HG03139 (cell line): ENCODE measurements at regions not wholly inside any gene's neighbourhood (a gene's known extent, or its start where the extent isn't known, plus 50 kb on each side); places are given as distances from the start of the nearest gene placed in this dataset.
"Not testable (repeated sequence)": the region's sequence is repeated elsewhere in the genome, so short reads cannot be mapped to it uniquely, and the experiment has no call there.

Source experiments
- ATAC-seq: cut with Tn5 transposase; IDR thresholded peaks from one replicate; pipeline ENCODE4 v1.9.1; 2021; ENCODE audit not compliant: unreplicated experiment

DNA sequence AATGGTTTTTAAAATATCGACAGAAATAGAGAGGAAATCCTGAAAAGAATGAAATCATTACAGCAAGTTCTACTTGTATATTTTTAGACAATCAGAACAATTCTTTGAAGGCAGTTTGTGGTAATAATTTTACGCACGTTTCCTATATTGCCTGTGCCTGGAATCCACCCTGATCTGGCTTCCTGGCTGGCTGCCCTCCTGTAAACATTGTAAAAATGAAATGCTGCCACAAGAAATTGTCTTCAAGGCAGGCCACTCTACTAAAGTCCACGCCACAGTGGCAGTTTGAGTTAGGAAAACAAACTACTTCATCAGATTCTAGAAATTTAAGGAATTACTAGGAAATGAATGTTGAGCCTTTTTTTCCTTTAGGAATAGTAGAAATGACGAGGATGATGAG lies 454.5 kb upstream of the NR5A2 start:
- ATAC-seq = no peak

DNA sequence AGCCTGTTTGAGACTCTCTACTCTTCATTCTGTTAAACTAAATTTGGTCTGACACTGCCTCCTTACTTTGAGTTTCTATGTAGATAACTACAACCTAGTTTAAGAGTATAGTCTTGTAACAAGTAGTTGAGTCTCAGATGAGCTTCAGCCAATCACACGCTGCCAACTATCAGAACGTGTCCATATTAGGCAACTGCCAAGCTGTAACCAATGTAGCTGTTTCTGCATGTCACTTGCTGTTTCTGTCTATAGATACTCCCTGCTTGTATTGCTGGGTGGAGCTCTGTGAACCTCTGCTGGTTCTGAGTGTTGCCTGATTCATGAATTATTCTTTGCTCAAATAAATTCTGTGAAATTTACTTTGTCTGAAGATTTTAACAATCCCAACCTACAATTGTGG lies 452.6 kb upstream of the NR5A2 start:
- no peak for ATAC-seq

DNA sequence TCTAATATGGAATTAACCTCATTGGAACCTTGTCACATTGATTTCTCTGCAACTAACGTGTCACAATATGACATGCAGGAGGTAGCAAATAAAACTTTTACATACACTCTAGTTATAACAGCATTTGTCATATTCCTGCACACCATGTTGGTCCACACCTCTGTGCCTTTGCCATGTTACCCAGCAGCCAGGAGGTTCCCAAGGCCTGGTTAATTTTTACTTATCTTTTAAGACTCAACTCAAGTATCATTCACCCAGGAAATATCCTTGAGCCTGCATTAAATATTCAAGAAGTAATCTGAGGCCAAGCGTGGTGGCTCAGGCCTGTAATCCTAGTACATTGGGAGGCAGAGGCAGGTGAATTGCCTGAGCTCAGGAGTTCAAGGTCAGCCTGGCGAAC lies 447.2 kb upstream of the NR5A2 start:
- ATAC-seq = no peak

DNA sequence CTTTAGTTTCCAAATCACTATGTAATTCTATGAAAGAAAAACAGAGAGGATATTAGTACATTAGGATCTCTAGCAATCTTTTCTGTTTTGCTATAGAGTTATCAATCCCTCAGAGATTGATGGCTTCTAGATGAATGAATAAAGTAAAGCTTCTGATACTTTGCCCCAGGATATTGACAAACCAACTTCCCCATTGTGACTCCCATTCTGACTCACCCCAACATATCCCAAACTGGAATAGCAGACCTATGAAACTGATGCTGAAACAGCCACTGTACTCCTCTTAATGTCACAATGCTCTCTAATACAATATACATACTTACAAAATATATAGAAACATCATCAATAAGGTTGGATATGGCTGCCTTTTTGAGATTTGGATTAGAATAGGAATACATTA lies 442.1 kb upstream of the NR5A2 start:
- ATAC-seq = no peak

DNA sequence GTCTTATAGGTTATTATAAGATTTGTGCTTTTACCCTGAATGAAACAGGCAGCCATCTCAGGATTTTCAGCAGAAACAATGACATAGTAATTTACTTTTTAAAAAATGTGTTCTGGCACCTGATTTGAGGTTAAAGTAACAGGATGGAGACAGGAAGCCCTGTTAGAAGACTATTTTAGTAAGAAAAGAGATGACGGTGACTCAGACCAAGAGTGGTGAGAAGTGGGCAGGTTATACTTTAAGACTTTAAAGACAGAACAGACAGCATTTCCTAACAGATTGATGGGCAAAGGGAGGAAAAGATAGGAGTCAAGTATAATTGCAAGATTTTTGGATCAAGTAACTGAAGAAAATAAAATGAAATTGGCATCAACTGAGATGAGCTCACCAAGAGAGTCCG lies 436.8 kb upstream of the NR5A2 start:
- peak; percentile 96 for ATAC-seq

DNA sequence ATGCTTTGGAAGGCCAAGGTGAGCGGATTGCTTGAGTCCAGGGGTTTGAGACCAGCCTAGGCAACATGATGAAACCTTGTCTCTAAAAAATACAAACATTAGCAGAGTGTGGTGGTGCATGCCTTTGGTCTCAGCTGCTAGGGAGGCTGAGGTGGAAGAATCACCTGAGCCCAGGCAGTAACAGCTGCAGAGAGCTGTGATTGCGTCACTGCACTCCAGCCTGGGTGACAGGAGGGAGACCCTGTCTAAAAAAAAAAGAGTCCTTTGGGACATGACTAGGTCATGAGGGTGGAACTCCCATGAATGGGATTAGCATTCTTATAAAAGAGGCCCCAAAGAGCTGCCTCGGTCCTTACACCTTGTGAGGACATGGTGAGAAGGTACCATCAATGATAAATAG lies 436.0 kb upstream of the NR5A2 start:
- no peak for ATAC-seq

DNA sequence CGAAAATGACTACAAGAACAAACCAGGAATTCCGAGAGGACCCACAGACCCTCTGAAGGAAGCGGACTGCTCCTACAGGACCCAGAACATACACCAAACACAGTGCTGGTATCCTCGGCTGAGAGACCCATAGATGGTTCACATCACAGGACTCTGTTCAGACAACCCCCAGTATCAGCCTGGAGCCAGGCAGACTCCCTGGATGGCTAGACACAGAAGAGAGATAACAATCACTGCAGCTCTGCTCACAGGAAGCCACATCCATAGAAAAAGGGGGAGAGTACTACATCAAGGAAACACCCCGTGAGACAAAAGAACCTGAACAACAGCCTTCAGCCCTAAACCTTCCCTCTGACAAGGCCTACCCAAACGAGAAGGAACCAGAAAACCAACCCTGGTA lies 434.0 kb upstream of the NR5A2 start:
- ATAC-seq = no peak

DNA sequence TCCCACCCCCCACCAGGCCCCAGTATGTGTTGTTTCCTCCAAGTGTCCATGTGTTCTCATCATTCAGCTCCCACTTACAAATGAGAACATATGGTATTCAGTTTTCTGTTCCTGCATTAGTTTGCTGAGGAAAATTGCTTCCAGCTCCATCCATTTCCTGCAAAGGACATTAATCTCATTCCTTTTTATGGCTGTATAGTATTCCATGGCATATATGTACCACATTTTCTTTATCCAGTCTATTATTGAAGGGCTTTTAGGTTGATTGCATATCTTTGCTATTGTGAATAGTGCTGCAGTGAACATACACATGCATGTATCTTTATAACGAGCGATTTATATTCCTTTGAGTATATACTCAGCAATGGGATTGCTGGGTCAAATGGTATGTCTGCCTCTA lies 431.1 kb upstream of the NR5A2 start:
- not testable (repeated sequence) for ATAC-seq

DNA sequence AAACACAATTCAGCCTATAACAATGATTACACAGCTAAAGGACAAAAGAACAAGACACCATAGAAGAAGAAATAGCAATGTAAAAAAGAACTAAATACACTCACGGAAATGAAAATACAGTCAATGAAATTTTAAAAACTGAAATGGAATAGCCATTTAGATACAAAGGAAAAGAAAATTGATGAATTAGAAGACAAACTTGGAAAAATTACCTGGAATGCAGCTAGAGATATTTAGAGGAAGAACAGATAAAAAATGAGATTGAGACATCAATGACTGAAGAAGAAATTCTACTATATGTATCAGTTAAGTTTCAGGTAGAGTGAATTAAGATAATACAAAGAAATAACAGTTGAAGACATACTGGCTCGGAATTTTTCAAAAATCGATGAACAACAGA lies 430.4 kb upstream of the NR5A2 start:
- ATAC-seq = no peak

DNA sequence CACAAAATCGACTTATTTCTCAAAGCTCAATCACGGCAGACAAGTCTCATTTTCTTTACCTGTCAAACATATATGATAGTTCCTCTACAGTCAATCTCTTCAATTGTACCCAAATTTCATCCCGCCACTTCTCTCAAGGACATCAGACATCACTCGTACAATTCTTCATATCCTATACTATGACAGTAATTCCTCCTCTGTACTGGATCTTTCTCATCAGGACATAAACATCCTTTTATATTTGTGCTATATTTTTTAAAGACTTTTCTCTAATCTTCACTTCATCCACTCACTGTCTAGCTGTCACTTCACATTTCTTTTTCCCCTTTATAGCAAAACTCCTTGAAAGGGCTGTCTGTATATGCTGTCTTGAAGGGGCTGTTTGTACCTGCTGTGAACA lies 419.1 kb upstream of the NR5A2 start:
- ATAC-seq = no peak

DNA sequence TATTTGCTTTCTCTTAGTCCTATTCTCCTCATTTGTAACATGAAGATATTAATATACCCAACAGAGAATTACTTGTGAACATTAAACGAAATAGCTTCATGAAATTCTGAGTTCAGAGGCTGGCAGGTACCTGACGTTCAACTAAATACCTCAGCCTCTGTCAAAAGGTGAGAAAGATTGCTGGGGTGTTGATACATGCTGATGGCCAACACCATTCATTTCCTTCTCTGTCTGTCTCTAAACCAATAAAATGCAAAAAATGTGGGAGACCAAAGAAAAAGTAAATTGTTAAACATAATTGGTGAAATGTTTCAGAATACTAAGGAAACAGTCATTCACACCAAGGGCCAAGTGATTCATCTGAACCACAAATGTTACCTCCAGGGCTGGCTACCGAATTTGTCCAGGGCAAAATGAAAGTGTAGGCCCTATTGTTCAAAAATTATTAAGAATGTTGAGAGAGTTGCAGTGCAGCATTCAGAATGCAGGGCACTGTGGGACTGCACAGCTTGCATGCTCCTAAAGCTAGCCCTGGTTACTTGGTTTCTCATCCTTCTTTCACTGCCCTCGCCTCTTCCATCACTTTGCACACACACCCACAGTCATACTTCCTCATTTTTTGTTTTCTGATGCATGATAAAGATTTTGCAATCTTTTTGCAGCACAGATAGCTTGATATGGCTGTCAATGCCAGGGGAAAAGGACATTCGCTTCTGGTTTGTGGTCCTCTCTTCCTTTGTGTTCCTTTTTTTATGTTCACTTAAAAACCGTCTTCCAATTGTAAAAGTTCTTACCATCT lies 414.3 kb upstream of the NR5A2 start:
- ATAC-seq = peak; percentile 63

DNA sequence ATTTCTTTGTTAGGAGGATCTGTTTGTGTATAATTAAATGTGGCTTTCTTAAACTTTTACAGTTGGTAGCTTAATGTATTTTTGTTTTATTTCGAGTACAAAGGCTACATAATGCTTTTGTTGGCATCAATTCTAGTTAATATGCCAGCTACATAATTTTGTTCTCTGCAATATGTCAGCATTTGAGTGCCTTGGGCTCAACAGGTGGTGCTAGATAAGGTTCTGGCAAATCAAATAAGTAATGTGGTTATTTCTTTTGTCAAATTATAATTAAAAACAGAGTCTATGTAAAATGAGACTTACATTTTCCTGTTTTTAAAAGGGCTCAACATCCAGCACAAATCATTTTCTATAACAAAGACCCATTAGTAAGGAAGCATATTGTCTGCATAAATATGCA lies 410.6 kb upstream of the NR5A2 start:
- ATAC-seq = no peak

DNA sequence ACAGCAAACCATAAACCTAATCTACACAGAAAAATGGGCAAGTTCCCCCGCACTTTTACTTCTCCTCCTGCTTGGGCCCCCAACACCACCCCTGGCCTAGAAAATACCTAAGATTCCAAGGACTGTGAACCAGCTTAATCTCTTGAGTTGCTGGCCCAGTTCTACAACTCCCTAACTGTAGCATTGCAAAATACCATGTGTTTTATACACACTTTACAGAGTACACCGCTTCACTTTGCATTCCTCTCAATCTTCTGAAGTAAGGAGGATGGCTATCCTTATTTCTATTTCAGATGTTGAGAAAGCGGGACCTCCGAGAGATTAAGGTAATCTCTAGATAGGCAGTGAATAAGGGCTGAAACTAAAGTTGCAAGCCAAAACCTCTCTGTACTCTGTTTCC lies 408.3 kb upstream of the NR5A2 start:
- ATAC-seq = no peak

DNA sequence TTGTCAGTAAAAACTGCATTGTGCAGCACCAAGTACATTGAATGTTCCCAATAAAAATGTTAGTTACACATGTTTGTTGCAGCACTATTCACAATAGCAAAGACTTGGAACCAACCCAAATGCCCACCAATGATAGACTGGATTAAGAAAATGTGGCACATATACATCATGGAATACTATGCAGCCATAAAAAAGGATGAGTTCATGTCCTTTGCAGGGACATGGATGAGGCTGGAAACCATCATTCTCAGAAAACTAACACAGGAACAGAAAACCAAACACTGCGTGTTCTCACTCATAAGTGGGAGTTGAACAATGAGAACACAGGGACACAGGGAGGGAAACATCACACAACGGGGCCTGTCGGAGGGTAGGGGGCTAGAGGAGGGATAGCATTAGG lies 401.3 kb upstream of the NR5A2 start:
- not testable (repeated sequence) for ATAC-seq

DNA sequence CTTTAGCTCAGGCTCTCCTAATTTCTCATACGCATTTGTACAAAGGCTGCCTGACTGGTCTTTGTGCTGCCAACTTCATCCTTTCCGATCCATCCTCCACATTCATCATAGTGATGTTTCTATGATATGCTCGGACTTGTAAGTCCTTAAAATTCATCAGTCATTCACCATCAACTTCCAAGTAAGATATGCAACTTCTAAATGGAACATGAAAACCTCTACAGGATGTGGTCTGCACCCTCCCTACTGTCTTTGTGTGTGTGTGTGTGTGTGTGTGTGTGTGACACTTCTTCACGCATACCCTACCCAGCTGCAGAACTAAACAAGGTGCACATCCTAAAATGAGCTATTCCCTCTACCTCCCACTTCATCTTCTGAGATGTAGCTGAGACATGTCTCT lies 397.9 kb upstream of the NR5A2 start:
- no peak for ATAC-seq

DNA sequence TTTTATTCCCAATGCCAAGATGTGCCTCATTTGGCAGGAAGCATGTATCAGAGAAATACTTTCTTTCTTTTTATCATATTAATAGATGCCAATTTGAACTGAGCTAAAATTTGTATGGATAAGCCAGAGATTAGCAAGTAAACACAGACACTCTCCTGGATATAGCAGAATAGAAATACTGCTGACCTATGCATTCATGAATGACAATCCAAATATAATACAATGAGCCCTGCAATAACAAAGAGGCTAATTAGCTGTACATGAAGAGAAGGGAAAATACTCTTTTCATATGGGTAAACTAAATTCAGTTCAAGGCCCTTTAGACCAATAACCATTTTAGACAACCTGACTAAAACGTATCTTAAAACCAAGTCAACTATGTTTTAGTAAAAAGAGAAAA lies 388.1 kb upstream of the NR5A2 start:
- ATAC-seq = no peak

DNA sequence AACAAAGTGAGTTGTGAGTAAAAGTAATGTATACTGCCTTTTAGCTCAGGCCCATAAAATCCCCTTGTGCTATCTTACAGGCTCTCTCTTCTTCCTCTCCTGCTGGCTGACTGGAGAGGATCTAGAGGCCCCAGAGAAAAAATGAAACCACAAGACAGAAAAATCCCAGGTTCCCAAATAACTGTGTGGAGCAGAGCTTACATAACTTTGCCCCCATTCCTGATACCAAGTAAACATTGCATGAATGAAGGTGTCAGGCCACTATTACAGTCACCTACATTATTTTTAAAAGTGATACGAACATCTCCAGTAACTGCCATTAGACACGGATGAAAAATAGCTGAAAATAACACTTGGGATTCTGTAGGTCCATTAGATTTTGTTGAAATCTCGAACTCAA lies 386.0 kb upstream of the NR5A2 start:
- no peak for ATAC-seq

DNA sequence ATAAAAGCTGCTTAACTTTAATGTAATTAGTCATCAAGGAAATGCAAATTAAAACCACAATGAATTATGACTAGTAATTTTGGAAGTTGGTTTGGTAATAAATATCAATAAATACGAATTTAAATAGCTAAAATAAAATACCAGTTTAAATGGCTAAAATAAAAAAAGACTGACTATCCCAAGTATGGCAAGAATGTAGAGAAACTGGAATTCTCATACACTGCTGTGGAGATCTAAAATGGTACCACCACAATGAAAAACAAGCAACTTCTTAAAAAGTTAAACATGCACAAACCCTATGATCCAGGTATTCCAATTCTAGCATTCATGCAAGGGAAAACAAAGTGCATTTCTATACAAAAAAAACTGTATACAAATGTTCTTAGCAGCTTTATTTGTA lies 382.6 kb upstream of the NR5A2 start:
- no peak for ATAC-seq

DNA sequence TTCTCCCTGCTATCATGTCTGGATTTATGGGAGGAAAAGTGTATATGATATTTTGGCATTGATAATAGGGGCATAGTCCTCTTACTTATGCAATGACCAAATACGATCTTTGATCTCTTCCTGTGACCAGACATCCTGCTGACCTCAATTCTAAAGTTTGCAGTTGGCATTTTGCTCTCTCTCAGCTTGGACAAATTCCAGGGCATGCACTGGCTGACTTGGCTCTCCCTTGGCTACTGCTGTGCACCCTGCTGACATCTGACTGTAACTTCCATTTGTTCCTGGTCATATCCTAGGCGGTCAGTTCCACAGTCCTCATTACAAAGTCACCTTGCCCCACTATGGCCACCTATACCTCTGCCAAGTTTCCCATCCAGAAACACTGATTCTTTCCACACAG lies 380.7 kb upstream of the NR5A2 start:
- no peak for ATAC-seq

DNA sequence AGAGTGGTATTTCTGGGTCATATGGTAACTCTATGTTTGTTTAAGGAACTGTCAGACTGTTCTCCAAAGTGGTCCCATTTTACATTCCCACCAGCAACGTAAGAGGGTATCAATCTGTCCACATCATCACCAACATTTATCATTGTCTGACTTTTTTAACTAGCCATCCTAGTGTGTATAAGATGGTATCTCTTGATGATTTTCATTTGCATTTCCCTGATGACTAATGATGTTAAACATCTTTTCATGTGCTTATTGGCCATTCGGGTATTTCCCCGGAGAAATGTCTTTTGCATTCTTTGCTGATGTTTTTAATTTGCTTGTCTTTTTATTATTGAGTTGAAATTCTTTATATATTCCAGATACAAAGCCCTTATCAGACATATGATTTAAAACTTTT lies 370.1 kb upstream of the NR5A2 start:
- no peak for ATAC-seq

DNA sequence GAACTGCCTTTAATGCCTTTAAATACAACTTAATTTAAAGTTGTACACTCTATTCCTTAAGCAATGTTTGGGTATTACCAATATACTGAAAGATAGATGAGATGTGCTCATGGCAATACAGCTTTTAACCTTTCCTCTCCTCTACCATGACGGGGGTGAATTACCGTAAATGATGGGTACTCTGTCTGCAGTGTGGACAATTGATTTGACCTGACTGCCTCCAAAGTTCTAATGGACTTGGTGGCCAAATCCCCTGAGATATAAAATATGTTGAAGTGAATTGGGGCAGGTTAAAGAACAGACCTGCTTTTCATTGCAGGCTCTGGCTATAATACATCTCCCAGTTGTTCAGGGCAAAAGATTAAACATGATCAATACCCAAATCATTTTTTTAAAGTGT lies 367.4 kb upstream of the NR5A2 start:
- ATAC-seq = no peak

DNA sequence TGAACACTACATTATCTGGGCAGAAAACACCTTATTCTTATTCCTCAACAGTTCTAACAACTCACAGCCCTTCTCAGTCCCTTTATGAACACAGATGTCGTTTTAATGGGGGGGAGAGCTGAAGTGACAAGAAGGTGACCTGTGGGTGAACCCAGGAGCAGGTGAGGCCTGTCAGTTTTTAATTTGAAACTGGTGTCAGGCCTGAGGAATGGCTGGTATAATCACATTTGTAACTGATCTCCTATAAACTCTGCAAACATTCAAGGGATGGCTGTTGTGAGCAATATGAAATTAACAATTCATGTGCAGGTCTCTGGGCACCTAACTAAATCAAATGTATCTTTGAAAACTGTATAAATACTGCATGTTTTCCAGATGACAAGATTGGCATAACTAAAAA lies 362.1 kb upstream of the NR5A2 start:
- ATAC-seq = no peak

DNA sequence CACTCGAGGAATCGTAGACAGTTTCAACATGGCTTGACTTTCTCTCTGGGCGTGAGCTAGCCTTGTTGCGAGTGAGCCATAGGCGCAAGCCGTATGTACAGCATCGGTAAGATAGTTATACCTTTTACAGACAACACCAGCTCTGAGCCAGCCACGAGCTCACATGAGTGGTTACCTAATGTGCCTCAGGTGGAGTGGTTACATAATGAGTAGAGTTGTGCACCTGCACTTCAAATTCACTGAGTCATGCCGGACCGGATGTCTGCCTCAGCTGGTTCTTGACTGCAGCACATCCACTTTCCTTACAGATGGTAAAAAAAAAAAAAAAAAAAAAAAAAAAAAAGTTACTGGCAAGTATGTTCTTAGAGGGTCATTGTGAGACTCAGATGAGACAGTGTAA lies 360.4 kb upstream of the NR5A2 start:
- no peak for ATAC-seq
